ENCODE measurements at regions not wholly inside any gene's neighbourhood (a gene's known extent, or its start where the extent isn't known, plus 50 kb on each side); places are given as distances from the start of the nearest gene placed in this dataset.
A peak's percentile ranks its signal among the peaks of the same experiment; 100 is the strongest.
"Not testable (repeated sequence)": the region's sequence is repeated elsewhere in the genome, so short reads cannot be mapped to it uniquely, and the experiment has no call there.

- DNase-seq (ENCODE audit: low read depth, low spot score) = no peak
These were observed 131.9 kb upstream of the FNDC3A start for GRCh38 chr13:48843630-48844380.

DNA sequence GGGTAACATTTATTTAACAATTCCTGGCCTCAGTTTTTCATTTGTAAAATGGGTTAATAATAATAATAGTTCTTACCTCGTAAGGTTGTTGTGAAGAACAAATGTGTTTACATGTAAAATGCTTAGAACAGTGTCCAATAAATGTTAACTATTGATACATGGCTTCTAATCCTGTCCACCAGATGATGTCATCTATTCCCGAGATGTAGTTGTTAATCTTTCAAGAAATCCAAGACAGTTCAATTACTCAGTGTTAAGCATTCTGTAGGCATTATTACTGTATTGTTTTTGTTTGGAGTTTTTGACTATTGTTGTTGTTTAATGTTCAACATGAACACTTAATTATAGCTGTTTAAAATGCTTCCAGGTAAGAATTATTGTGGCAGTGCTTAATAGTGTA lies 131.0 kb upstream of the FNDC3A start:
- no peak for DNase-seq (ENCODE audit: low read depth, low spot score)

DNA sequence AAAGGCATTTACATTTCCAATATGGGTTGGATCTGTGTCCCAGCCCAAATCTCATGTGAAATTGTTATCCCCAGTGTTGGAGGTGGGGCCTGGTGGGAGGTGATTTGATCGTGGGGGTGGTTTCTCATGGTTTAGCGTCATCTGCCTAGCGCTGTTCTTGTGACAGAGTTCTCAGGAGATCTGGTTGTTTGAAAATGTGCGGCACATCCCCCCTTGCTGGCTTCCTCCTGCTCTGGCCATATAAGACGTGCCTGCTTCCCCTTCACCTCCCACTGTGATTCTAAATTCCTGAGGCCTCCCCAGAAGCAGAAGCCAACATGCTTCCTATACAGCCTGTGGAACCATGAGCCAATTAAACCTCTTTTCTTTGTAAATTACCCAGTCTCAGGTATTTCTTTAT lies 126.2 kb upstream of the FNDC3A start:
- DNase-seq (ENCODE audit: low read depth, low spot score) = no peak

- no peak for DNase-seq (ENCODE audit: low read depth, low spot score)
These were observed 124.0 kb upstream of the FNDC3A start for GRCh38 chr13:48851707-48852106.

DNA sequence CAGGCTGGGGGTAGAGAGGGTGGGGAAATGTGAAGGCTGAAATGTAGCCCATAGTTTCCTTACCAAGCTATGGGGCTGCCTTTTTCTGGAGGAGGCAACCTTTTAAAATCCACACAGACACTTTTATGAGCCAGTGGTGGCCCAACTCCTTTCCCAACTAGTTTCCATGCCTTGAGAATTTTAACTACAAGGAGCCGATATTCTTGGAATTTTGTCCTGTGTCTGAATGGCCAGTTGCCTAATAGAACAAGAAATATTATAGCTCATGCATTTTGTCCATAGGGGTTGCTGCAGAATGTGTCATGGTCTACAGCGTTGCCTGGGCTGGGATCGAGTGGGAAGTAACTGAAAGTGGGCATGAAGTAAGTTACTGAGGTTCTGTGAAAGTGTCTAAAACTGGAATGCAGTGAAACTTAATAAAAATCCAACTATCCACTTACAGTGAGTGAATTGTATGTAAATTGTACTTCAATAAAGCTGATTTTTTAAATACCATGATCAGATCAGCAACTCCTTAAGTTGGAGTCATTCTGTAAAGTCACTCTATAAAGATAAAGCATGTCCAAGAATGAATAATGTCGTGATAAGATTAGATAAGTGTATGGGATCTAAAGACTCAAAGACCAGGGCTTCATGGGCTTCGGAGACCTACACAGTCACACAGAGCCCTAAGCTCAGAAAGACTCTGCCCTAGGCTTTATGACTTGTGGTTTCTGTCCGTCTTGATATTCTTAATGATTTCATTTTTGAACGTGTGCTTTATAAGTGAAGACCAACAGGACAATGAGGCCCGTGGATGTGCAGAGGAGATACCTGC lies 122.6 kb upstream of the FNDC3A start:
- DNase-seq (ENCODE audit: low read depth, low spot score) = no peak

DNA sequence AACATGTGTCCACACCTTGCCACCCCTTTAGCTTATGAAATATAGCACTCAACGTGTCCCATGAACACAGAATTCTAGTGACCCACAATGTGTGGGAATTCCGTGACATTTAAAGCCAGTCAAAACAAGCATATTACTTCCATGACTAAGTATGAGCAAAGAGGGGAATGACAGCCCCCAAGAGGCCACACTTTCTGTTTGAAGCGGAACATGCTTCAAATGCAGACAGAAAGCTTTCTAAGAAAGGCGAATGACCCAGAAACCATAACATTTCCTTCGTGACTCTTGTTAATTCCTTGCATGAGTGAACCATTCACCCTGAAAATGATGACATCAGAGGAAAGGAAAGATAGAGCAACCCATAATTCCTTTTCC lies 122.0 kb upstream of the FNDC3A start:
- peak; percentile 11 for DNase-seq (ENCODE audit: low read depth, low spot score)

DNA sequence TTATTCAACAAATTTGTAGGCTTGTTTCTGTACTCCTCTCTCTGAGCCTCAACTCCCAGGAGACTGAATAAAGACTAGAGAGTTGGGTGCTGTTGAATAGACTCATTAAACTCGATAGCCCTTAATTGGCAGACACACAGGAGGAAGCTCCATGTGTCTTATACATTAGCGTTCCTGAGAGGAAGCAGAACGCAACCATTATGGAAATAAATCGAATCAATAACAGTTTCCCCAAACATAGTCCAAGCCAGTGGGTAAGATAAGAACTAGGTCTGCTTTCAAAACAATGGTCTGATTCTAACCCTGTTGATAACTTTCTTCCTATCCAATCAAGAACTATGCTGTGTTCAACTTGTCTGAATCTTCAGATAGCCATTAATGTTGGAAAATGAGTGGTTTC lies 118.1 kb upstream of the FNDC3A start:
- no peak for DNase-seq (ENCODE audit: low read depth, low spot score)

DNA sequence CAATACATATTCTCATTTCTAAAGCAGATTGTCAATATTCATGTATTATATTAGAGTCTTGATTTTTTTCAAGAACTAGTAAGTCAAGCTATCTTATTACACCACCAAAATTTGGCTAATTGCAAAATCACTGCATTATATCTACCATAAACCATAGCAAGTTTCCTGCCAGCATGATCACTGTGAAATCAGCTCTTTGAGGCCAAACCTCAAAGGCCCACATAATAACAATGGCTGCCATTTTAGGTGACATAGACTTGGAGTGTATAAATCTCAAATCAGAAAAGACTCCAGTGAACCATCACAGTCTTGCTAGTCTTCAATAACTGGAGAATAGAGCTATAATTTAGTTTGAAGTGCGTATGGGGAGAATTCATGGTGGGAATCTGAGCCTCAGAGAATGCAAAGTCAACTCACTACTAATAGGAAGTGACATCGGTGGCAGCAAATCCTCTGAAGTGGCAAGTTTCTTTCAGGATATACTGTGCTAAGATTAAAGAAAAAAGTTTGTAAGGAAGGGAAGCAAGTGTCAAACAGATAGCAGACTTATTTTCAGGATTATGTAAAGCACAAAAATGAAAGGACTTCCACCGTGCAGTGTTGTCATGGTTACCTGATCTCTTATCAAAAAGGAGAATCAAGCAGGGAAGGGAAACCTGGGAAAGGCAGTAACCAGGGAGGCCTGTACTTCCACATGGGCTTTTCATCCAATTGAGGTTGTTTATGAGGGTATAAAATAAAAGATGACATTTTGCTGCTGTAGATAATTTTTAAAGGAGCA lies 117.4 kb upstream of the FNDC3A start:
- DNase-seq (ENCODE audit: low read depth, low spot score) = no peak

DNA sequence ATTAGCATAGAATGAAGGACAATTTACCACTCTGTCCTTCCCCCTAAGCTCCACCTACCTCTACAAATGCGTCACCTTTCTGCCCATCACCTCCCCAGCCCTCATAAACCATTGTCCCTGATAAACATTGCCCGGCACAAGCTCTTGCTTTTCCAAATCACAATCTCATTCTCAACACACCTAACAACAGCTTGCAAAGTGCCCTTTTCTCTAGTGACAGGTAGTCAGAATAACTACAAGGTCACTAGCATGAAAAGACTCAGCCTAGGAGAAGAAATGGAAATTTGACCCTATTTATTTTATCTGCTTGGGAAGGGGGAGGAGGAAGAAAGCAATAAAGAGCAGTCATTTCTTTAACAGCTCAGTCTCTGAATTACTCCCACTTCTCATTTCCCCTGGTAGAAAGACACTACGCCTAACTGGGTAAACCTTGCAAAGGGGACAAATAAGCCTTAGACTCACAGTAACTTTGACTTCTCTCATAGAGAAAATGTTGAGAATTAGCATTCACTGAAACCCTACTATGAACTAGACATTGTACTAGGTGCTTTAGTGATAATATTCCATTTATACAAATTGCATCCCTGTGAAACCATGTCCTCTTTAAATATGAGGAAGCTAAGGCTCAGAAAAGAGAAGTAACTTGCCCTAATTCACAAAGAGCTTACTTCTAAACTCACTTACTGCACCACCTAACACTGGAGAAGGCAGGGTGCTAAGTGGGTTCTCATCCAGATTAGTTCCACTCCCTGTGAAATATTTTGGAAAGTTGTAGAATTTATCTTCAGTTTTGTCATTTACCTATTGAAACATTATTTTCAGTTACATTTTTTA lies 116.2 kb upstream of the FNDC3A start:
- DNase-seq (ENCODE audit: low read depth, low spot score) = no peak

GRCh38 chr13:48860364-48860763 lies 115.3 kb upstream of the FNDC3A start:
- DNase-seq (ENCODE audit: low read depth, low spot score) = no peak

DNA sequence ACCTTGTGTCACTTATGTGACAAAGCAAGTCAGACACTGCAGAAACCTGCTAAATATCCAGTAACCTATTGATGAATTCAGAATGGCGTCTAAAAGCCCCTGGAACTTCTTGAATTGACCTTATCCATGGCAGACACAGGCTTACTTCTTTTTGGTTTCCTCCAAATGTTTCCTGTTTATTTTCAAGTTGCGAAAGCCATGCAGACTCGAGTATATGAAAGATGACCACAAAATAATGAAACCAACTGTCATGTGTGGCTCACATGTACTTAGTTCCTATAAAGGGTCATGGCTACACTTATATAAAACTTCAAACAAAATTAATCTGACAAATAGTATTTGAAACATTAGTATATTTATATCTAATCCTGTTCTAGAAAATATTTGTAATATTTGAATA lies 113.1 kb upstream of the FNDC3A start:
- DNase-seq (ENCODE audit: low read depth, low spot score) = no peak

GRCh38 chr13:48864100-48864499 lies 111.6 kb upstream of the FNDC3A start:
- DNase-seq (ENCODE audit: low read depth, low spot score) = no peak

DNA sequence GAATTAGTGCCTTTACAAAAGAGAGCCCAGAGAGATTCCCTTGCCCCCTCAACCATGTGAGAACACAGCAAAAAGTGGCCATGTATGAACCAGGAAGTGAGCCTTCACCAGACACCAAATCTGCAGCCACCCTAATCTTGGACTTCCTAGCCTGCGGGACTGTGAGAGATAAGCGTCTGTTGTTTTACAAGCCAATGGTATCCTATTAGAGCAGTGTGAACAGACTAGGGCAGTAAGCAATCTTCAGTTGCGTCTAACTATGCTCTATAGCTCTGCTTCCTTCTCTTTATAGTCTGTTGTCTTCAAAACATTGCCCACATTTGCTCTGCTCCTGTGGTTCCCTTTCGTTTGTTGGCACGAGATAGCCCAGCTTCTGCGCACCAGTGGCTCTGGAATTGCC lies 109.5 kb upstream of the FNDC3A start:
- no peak for DNase-seq (ENCODE audit: low read depth, low spot score)

- no peak for DNase-seq (ENCODE audit: low read depth, low spot score)
These were observed 102.6 kb upstream of the FNDC3A start for GRCh38 chr13:48873081-48873480.

DNA sequence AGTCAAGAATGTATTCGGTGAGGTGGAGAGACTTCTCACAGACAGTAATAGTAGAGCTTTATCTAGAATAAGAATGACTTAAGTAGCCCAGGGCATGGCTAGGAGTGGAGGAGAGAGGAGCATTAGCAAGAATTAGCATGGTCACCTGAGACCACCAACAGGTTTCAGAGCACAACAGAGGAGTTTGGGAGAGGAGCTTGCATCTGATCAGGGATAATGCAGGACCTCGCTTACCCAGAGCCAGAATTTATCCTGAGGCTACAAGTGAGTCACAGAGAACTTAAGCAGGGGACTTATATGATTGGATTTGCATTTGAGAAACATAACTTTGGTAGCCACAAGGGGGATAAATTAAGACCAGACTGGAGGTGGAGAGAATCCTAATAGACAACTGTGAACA lies 102.1 kb upstream of the FNDC3A start:
- no peak for DNase-seq (ENCODE audit: low read depth, low spot score)

DNA sequence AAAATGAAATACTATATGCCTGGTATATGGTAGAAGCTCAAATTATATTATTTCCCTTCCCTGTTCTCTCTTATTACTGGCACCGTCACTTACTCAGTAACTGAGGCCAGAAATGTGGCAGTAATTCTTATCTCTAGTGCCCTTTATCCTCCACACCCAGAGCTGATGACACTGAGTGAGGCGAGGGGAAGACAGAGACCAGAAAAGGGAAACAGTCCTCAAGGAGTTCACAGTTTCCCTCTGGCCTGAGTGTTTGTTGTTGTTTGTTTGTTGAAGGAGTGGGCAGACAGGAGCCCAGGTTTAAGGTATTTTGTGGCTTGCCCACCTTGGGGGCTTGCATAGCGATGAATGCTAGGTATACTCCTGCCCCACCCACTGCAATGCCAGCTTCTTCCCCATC lies 101.5 kb upstream of the FNDC3A start:
- no peak for DNase-seq (ENCODE audit: low read depth, low spot score)

GRCh38 chr13:48875047-48875446 lies 100.7 kb upstream of the FNDC3A start:
- no peak for DNase-seq (ENCODE audit: low read depth, low spot score)

DNA sequence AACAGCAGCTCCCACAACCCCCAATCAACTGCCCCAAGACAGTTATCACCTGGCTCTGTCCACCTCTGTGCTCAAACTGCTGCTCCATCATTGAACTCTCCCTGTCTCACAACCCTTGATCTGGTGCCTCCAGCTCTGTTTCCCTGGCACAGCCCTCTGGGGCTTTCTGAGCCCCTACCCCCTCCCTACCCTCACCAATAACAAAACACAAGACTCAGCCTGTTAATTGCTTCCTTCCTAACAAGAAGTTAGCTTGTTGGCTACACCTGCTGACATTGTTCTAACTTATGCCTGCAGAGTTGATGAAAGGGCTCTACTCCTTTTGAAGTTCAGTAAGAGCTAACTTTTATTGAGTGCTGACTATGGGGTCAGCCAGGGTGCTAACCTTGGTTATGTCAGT lies 99.4 kb upstream of the FNDC3A start:
- no peak for DNase-seq (ENCODE audit: low read depth, low spot score)

DNA sequence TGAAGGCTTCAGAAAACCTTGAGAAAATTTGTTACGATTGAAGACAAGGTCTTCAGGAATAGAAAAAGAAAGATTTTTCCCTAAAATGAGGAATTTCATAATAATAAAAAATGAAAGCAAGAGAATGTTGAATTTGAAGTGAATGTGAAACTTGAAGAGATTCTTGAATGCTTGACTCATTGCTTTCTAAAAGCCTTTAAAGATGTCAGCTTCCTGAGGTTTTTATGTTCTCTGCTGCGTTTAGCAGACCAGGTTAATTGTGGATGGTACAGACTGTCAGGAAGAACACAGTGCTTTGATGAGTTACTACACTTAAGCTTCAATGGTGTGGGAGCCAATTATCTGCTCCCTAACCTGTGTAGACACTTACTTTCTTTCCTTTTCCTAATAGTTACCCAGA lies 96.3 kb upstream of the FNDC3A start:
- DNase-seq (ENCODE audit: low read depth, low spot score) = no peak

- DNase-seq (ENCODE audit: low read depth, low spot score) = no peak
These were observed 95.9 kb upstream of the FNDC3A start for GRCh38 chr13:48879854-48880253.

DNA sequence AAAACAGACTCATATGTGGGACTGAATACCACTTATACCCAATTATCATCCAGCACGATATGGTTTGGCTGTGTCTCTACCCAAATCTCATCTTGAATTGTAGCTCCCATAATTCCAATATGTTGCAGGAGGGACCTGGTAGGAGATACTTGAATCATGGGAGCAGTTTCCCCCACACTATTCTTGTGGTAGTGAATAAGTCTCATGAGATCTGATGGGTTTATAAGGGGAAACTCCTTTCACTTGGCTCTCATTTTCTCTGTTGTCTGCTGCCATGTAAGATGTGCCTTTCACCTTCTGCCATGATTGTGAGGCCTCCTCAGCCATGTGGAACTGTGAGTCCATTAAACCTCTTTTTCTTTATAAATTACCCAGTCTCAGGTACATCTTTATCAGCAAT lies 91.9 kb upstream of the FNDC3A start:
- DNase-seq (ENCODE audit: low read depth, low spot score) = not testable (repeated sequence)
